Activated gamma-delta T cell (primary cell): ENCODE measurements at regions not wholly inside any gene's neighbourhood (a gene's known extent, or its start where the extent isn't known, plus 50 kb on each side); places are given as distances from the start of the nearest gene placed in this dataset.
"Not testable (repeated sequence)": the region's sequence is repeated elsewhere in the genome, so short reads cannot be mapped to it uniquely, and the experiment has no call there.

ENCODE experiments used
- DNase-seq: peaks from one replicate; lab custom pipeline; 2025; lab: John Stamatoyannopoulos, UW

GRCh38 chr22:48500471-48501230, 1327.0 kb downstream of the BRD1 start:
- no peak for DNase-seq

DNA sequence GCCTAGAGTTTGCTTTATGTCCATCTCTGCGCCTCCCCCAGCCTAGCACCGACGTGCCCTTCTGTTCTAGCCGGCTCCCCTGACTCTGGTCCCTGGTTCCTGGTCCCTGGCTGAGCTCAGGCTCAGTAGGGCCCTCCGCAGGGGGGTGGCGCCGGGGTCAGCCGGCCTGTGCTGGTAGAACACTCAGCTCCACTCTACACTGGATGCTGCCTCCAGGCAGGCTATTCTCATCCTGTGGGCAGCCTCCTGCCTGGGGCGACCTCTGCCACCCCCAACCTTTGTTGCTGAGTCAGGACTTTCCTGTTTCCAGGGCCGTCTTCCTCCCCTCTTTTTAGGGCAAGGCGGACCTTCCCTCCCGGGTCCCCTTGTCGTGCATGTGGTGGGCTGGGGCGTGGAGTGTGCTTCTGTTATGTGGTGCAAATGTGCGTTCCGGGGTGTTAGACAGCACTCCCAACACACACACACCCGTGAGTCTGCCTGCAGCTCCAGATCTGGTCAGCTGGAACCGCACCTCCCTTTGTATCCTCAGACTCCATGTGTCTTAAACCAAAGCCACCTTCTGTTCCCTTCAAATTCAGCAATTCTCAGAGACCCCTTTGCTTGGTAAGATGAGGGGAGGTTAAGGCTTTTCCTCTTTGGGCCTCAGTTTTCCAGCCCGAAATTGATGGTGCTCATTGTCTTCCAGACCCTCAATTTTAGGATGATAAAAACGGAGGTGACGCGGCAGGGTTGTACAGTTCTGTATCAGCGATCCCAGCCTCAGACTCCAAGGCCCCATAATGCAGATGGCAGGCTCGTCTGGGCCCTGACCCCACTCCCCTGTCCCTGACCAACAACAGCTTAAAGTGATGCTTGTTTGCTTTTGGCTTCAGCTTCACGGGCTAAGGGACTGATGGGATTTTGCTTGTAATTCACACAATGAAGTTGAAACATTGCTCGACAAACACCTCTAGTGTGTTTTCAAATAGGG, 1327.9 kb downstream of the BRD1 start:
- no peak for DNase-seq

- no peak for DNase-seq
Observed at GRCh38 chr22:48498526-48499331, 1328.9 kb downstream of the BRD1 start.

DNA sequence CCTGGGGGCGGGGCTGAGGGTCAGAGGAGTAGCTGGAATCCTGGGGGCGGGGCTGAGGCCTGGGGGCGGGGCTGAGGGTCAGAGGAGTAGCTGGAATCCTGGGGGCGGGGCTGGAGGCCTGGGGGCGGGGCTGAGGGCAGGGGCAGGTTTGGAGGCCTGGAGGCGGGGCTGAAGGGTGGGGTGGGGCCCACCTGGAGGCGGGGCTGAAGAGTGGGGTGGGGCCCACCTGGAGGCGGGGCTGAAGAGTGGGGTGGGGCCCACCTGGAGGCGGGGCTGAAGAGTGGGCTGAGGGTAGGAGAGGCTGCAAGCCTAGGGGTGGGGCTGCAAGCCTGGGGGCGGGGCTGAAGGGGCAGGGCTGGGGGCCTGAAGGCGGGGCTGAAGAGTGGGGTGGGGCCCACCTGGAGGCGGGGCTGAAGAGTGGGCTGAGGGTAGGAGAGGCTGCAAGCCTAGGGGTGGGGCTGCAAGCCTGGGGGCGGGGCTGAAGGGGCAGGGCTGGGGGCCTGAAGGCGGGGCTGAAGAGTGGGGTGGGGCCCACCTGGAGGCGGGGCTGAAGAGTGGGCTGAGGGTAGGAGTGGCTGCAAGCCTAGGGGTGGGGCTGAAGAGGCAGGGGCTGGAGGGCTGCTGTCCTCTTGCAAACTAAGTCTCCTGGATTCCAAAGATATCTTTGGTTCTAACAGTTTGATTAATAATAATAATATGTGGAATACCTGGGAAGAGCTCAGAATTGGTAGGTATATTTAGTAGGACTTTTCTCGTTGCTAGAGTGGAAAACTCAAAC, 1329.7 kb downstream of the BRD1 start:
- not testable (repeated sequence) for DNase-seq

DNA sequence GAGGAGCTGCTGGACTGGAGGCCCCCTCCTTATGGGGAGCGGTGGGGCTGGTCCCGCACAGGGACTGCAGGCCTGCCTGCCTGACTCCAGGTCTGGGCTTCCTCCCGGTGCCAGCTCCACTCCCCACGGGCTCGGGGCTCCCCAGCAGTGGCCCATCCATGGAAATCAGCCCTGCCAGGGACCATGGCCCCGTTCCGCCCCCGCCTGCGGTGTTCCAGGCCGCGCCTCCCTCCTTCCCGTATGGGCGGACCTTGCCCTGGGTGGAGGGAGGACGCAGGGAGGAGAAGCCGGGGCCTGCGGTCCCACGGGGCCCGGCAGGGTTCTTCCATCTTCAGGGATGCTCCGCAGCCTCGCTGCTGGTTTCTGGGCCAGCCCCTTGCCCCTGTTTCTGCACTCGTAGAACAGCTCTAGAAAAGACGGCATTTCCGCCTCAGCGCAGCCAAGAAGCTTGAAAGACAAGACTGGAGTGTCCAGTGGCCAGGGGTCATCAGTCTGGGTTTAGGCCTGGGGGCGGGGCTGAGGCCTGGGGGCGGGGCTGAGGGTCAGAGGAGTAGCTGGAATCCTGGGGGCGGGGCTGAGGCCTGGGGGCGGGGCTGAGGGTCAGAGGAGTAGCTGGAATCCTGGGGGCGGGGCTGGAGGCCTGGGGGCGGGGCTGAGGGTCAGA, 1330.6 kb downstream of the BRD1 start:
- DNase-seq = no peak

DNA sequence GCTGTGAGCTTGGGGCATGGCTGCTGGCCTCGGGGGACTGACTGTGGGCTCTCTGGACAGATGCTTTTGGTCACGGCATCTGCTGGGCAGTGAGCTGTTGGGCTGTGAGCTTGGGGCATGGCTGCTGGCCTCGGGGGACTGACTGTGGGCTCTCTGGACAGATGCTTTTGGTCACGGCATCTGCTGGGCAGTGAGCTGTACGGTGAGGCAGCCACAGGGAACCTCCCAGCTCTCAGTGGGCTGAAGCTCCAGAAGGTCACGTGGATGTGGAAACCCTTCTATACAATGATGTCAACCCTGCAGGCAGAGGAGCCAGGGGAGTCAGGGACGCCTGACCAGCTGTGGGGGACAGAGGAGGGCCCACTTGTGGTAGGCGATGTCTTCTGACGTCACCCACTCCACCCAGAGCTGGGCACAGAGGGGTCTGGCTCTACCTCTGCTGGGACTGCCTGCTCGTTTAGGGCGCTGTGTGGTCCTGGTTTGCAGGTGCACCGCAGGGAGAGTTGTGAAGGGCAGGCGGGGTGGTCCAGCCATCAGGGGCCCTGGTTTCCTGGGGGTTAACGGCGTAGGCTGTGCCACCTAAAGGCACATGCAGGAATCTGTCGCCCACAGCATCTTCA, 1331.3 kb downstream of the BRD1 start:
- no peak for DNase-seq

DNA sequence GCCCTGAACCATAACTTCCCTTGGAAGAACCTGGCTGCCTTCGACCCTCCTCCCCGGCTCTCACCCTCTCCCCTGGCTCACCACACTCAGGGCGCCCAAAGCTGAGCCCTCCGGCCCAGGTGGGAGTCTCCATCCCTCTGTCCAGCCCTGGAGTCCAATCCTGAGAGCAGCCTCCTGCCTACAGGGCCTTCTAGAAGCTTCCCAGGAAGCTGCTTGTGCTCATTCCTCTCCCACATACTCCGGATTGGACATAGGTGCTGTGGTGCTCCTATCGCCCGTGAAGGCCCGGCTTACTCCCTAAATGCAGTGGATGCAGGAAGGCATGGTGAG, 1332.0 kb downstream of the BRD1 start:
- DNase-seq = no peak

GRCh38 chr22:48494968-48495750, 1332.5 kb downstream of the BRD1 start:
- DNase-seq = no peak

GRCh38 chr22:48494256-48494967, 1333.3 kb downstream of the BRD1 start:
- no peak for DNase-seq

GRCh38 chr22:48493733-48494132, 1333.9 kb downstream of the BRD1 start:
- DNase-seq = no peak

DNA sequence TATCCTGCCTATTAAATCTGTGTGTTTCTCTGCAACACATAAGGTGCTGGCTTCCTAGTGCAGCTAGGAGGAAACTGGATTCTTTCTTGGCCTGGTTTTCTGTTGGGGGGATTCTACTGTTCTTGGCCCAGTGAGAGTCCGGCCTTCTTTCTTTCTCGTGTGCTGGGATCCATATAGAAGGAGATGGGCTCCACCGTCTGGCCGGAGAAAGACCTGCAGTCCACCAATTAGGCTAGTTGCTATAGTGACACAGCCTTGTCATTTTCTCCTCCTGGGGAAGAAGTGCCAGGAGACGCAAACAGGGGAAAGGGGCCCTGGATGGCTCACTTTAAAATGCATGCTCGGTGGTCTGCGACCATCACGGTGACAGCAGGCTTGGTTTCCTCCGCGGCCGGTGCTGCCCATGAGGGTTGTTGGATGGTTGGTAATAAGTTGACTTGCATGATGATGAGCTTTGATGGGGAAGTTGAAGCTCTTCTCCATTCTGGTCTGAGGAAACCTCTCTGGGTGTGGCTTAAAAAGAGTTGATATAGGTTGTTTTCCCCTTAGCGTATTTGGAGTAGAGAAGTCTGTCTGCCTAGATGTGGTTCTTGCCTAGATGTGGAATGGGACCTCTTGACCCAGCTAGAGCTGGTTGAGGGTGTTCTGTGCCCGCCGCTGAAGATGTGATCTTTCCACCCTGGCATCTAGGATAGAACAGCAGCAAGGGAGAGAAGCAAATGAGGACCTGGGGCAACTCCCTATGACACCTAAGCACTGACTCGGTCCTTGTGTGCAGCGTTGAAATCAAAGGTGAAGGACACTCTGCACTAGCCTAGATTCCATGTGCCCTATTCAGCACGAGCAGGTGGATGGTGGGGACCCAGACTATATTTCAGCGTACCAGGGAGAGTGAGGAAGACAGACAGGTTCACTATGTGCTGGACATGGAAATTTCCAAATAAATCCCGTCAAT, 1335.0 kb downstream of the BRD1 start:
- no peak for DNase-seq

DNA sequence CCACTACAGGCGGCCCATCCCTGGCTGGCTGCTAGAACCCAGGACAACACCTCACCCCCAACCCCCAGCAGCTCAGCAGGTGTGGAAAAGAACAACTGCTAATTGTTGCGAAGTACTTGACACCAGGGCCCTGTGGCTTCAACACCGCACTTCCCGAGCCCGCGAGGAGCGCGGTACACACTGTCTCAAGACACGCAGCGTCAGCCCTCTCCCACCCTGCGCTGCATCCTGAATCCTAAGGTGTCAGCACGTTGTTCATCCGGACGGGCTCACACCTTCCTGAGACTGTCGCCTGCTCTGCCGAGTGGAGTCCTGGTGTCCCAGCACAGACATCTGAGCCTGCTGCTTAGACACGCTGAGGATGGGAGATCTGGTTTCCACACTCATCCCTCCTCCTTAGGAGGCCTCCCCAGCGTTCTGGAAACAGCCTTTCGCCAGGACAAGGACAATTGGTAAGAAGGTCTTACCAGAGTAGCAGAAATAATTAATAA, 1336.2 kb downstream of the BRD1 start:
- DNase-seq = no peak

- DNase-seq = no peak
Observed at GRCh38 chr22:48490500-48491411, 1336.9 kb downstream of the BRD1 start.

GRCh38 chr22:48489551-48490499, 1337.8 kb downstream of the BRD1 start:
- no peak for DNase-seq
